Kasumi-1 (cell line): ENCODE measurements at regions not wholly inside any gene's neighbourhood (a gene's known extent, or its start where the extent isn't known, plus 50 kb on each side); places are given as distances from the start of the nearest gene placed in this dataset.
"Not testable (repeated sequence)": the region's sequence is repeated elsewhere in the genome, so short reads cannot be mapped to it uniquely, and the experiment has no call there.

Experiments
- DNase-seq, 2 experiments: peaks; one replicate each; lab custom pipeline; 2025; lab: John Stamatoyannopoulos, UW

GRCh38 chr10:16117305-16117695 lies 257.0 kb upstream of the MINDY3 start:
- DNase-seq, result no peak

- no peak for DNase-seq
Observed at GRCh38 chr10:16119445-16119844, 259.1 kb upstream of the MINDY3 start.

- no peak for DNase-seq
Observed at GRCh38 chr10:16120563-16120962, 260.3 kb upstream of the MINDY3 start.

- no peak for DNase-seq
Observed at GRCh38 chr10:16141499-16141898, 281.2 kb upstream of the MINDY3 start.

- DNase-seq, result no peak
Observed at GRCh38 chr10:16146993-16147392, 286.7 kb upstream of the MINDY3 start.

- no peak for DNase-seq
Observed at GRCh38 chr10:16155834-16156233, 281.0 kb upstream of the PTER start.

GRCh38 chr10:16156681-16157080 lies 280.1 kb upstream of the PTER start:
- DNase-seq, result no peak

GRCh38 chr10:16165067-16165466 lies 271.7 kb upstream of the PTER start:
- not testable (repeated sequence) for DNase-seq

GRCh38 chr10:16182144-16182543 lies 254.7 kb upstream of the PTER start:
- DNase-seq, result no peak

- DNase-seq, result no peak
Observed at GRCh38 chr10:16182688-16183087, 254.1 kb upstream of the PTER start.

- DNase-seq, result no peak
Observed at GRCh38 chr10:16184096-16184597, 252.7 kb upstream of the PTER start.

- no peak for DNase-seq
Observed at GRCh38 chr10:16184906-16185305, 251.9 kb upstream of the PTER start.

- no peak for DNase-seq
Observed at GRCh38 chr10:16186564-16186963, 250.2 kb upstream of the PTER start.

- DNase-seq, result no peak
Observed at GRCh38 chr10:16187161-16187560, 249.6 kb upstream of the PTER start.

GRCh38 chr10:16192337-16192736 lies 244.5 kb upstream of the PTER start:
- DNase-seq, result no peak

GRCh38 chr10:16193241-16193640 lies 243.6 kb upstream of the PTER start:
- DNase-seq, result no peak

GRCh38 chr10:16195178-16195769 lies 241.5 kb upstream of the PTER start:
- DNase-seq, result peak in 1 of 2 experiments; percentile 23

GRCh38 chr10:16195894-16196293 lies 240.9 kb upstream of the PTER start:
- DNase-seq, result no peak

- DNase-seq, result no peak
Observed at GRCh38 chr10:16199216-16199615, 237.6 kb upstream of the PTER start.

GRCh38 chr10:16223618-16224017 lies 213.2 kb upstream of the PTER start:
- not testable (repeated sequence) for DNase-seq

GRCh38 chr10:16227674-16228073 lies 209.1 kb upstream of the PTER start:
- no peak for DNase-seq

- DNase-seq, result no peak
Observed at GRCh38 chr10:16231176-16231575, 205.6 kb upstream of the PTER start.

- no peak for DNase-seq
Observed at GRCh38 chr10:16231734-16232435, 204.9 kb upstream of the PTER start.

- no peak for DNase-seq
Observed at GRCh38 chr10:16232441-16232840, 204.4 kb upstream of the PTER start.
